NCI-H2029 (cell line): ENCODE measurements at regions not wholly inside any gene's neighbourhood (a gene's known extent, or its start where the extent isn't known, plus 50 kb on each side); places are given as distances from the start of the nearest gene placed in this dataset.
"Not testable (repeated sequence)": the region's sequence is repeated elsewhere in the genome, so short reads cannot be mapped to it uniquely, and the experiment has no call there.

Experiments used
- DNase-seq: peaks from one replicate; lab custom pipeline; 2025; lab: John Stamatoyannopoulos, UW

GRCh38 chr5:25393256-25393655, 748.5 kb upstream of the CDH10 start:
- no peak for DNase-seq

DNA sequence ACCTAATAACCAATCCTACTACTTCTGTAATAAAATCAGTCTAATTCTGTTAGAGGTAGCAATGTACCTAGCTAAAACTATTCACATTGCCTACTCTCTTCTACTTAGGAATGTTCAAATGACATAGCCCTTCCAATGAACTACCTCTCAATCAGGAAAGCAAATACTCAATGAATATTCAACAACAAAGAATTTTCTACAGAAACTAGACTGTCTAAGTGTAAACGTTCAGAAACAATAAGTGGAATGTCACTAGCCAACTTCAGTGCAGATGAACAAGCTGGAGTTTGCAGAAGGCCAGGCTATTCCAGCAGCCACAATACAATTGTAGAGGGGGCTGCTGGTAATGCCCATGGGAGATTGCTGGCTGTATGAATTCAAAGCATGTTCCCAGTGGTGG, 743.2 kb upstream of the CDH10 start:
- no peak for DNase-seq

GRCh38 chr5:25362799-25363198, 718.0 kb upstream of the CDH10 start:
- DNase-seq, result no peak

DNA sequence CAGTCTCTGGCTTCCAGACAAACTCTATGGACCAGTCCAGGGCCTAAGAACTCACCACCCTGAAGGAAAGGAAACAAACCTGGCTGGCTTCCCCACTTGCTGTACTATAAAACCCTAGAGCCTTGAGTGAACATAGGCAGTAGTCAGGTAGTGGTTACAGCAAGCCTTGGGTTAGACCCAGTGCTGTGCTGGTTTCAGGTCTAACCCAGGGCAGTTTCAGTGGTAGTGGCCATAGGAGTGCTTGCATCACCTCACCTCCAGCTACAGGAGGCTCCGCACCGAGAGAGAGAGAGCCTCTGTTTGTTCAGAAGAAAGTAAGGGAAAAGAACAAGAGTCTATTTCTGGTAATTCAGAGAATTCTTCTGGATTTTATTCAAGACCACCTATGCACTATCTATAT, 714.1 kb upstream of the CDH10 start:
- no peak for DNase-seq

GRCh38 chr5:25357605-25358004, 712.8 kb upstream of the CDH10 start:
- DNase-seq, result no peak

- DNase-seq, result no peak
These were observed 705.0 kb upstream of the CDH10 start for GRCh38 chr5:25349746-25350145.

DNA sequence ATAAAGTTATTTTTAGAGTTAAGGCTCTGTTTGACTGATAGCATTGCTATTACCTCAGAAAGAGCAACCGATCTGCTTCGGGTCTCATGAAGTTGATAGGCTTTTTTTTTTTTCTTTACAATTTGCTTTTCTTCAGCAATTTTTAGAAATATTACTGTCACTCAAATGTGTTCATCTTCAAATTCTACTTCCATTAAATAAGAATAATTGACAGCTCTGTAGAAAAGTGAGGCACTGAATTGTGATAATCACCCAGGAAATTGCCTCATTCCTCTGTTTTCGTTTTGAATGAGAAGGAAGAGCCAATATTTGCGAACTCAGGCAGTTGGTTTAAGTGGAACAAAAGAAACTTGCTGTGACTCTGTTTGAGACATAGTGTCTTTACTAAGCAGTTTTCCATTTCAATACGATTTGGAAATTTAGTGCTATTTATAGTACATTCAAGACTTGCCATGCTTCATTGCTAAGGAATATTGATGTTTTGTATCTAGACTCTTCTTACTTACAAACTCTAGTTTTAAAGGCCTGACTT, 700.5 kb upstream of the CDH10 start:
- no peak for DNase-seq

DNA sequence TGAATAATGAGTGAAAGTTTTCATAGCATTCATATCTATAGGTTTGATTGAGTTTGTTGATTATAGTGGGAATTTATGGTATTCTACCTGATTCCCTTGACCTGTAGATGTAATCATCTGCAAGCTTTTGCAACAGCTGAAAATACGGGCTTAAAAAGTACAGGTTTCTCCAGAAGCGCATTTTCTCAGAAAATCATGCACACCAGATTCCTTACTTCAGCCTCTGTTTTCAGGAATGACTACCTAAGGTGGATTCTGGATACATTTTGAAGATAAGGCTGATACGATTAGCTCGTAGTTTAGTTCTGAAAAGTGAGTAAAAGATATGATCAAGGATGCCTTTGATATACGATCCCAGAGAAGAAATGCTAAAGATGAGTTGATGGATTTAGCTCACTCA, 694.8 kb upstream of the CDH10 start:
- no peak for DNase-seq

DNA sequence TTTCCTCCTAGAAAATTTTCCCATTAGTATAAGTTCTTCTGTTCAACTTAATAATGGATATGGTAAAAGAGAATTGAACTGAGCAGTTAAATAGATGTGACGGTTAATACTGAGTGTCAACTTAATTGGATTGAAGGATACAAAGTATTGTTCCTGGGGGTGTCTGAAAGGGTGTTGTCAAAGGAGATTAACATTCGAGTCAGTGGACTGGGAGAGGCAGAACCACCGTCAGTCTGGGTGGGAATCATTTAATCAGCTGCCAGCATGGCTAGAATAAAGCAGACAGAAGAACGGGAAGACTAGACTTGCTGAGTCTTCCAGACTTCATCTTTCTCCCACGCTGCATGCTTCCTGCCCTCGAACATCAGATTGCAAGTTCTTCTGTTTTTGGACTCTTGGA, 689.6 kb upstream of the CDH10 start:
- DNase-seq, result no peak

- DNase-seq, result no peak
These were observed 685.9 kb upstream of the CDH10 start for GRCh38 chr5:25330721-25331120.

DNA sequence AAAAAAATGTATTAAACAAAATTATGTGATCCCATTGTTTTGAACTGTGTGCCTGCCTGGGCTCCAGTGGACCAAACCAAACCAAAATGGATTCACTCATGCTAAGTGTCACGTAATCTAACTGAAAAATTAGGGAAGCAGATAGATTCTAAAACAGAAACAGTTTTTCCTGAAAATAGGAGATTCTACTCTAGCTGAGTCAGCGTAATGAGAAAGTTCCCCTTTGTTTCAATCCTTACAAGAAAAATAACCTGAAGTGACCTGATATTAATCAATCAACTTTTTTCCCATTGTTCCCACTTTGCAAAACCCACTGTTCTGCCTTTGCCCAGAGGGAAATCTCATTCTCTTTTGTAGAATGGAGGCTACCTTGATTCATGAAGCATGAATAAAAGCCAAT, 682.4 kb upstream of the CDH10 start:
- no peak for DNase-seq

- no peak for DNase-seq
These were observed 657.1 kb upstream of the CDH10 start for GRCh38 chr5:25301836-25302235.

GRCh38 chr5:25295067-25295466, 650.3 kb upstream of the CDH10 start:
- no peak for DNase-seq

DNA sequence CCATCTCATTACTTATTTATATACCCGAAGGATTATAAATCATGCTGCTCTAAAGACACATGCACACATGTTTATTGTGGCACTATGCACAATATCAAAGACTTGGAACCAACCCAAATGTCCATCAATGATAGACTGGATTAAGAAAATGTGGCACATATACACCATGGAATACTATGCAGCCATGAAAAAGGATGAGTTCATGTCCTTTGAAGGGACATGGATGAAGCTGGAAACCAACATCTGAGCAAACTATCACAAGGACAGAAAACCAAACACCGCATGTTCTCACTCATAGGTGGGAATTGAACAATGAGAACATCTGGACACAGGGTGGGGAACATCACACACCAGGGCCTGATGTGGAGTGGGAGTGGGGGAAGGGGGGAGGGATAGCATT, 645.0 kb upstream of the CDH10 start:
- DNase-seq, result not testable (repeated sequence)

GRCh38 chr5:25286319-25286718, 641.5 kb upstream of the CDH10 start:
- no peak for DNase-seq

DNA sequence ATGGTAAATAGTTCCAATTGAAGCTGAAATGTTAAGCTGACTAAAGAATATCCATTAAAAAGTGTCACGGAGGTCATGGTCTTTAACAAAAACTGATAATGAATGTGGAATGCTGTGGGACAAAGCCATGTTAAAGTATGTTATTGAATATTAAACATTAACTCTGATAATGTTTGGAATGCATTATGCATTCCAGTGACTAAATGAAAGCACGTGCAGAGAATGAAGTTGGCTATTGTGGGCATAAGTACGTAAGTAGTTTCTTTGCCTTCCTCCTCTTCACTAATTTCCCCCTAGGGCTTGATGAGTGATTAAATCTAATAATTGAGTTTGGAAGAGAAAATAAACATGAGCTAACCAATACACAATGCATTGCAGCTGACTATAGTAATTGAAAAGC, 640.4 kb upstream of the CDH10 start:
- DNase-seq, result no peak

- DNase-seq, result not testable (repeated sequence)
These were observed 618.7 kb upstream of the CDH10 start for GRCh38 chr5:25263507-25263906.

GRCh38 chr5:25262221-25262620, 617.4 kb upstream of the CDH10 start:
- no peak for DNase-seq

GRCh38 chr5:25255128-25255527, 610.4 kb upstream of the CDH10 start:
- DNase-seq, result no peak

GRCh38 chr5:25241981-25242380, 597.2 kb upstream of the CDH10 start:
- DNase-seq, result no peak

DNA sequence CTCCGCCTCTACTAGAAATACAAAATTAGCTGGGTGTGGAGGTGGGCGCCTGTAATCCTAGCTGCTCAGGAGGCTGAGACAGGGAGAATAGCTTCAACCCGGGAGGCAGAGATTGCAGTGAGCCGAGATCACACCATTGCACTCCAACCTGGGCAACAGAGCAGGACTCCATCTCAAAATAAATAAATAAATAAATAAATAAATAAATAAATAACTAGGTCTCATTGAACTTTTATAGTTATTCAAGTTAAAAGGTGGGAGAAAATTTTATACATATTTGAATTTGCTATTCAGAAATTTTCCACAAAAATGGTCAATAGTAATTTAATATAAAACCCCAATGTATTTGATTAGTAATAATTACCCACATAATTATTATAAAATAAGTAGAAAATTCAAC, 593.9 kb upstream of the CDH10 start:
- DNase-seq, result not testable (repeated sequence)

DNA sequence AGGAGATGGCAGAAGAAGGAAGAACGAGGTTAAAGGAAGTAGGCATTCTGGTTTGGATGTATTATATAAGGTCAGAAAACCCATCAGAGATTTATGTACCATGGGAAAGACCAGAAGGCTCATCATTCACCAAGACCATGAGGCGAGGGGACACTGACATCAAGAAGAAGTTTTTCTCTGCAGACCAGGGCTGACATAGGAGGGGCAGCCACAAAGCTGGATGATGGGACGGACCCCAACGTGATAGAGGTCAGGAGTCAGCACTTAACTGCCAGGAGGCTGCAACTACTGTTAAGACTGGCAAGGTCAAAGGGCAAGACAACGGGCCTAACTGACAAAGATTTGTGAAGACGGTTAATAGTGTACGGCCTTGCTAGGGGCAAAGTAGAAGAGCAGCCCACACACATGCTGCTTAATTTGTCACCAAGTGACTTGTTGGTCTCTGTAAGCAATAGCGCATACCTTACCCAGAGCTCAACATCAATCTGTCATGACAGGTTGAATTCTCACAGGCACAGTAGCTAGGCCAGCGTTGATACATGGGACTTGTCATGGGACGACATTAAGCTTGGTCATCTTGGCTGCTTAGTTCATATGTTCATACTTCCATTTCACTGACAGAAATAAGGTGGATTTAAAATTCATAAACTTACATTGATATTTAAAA, 579.7 kb upstream of the CDH10 start:
- DNase-seq, result no peak

DNA sequence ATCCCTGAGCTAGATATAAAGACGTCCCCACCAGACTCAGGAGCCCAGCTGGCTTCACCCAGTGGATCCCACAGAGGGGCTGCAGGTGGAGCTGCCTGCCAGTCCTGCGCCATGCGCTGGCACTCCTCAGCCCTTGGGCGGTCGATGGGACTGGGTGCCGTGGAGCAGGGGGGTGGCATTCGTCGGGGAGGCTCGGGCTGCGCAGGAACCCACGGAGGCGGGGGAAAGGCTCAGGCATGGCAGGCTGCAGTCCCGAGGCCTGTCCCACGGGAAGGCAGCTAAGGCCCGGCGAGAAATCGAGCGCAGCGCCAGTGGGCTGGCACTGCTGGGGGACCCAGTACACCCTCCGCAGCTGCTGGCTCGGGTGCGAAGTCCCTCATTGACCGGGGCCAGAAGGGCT, 555.1 kb upstream of the CDH10 start:
- not testable (repeated sequence) for DNase-seq

GRCh38 chr5:25190521-25191000, 545.8 kb upstream of the CDH10 start:
- no peak for DNase-seq
